SU-DHL-6 (cell line): ENCODE measurements at regions not wholly inside any gene's neighbourhood (a gene's known extent, or its start where the extent isn't known, plus 50 kb on each side); places are given as distances from the start of the nearest gene placed in this dataset.

Experiments
- CTCF ChIP-seq: fragments of 200-600 bp; sonication (generic); IDR thresholded peaks from one replicate; pipeline ENCODE4 v1.5.1; 2017; ENCODE audit warnings: antibody characterized with exemption, mild to moderate bottlenecking, low read length, moderate library complexity; ENCODE audit not compliant: insufficient read depth, poor library complexity, severe bottlenecking
- EZH2phosphoT487 ChIP-seq: fragments of 200-600 bp; sonication (generic), shearing (Covaris generic); conservative IDR thresholded peaks from 2 replicates; pipeline ENCODE4 v1.6.1; 2018; ENCODE audit warnings: mild to moderate bottlenecking, antibody characterized with exemption, low read length, moderate library complexity, mixed read lengths

DNA sequence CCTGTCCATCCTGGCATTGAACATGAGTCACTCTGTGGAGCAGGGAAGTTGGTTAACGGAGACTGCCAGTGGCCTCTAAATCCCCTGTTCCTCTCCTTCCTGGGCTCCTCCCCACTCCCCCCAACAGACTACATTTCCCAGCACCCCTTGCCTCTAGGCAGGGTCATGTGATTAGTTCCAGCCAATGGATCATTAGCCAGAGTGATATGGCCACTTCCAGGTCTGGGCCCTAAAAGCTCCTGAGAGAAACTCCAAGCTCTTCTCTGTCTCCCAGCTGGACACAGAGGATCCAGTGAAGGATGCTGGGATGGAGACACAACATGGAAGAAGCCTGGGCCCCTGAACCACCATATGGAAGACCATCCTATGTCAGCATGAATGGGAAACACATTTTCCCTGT is 54.4 kb upstream of the RFLNA start:
- TF ChIP-seq CTCF (no peak), EZH2phosphoT487 (no peak)
